NT2/D1 (cell line): ENCODE measurements at regions not wholly inside any gene's neighbourhood (a gene's known extent, or its start where the extent isn't known, plus 50 kb on each side); places are given as distances from the start of the nearest gene placed in this dataset.
A peak's percentile ranks its signal among the peaks of the same experiment; 100 is the strongest.
"Not testable (repeated sequence)": the region's sequence is repeated elsewhere in the genome, so short reads cannot be mapped to it uniquely, and the experiment has no call there.

Experiments
- DNase-seq: peaks from one replicate; pipeline ENCODE4 v3.0.0-alpha.2; 2011; ENCODE audit warnings: low read depth, low spot score
- H3K27me3 ChIP-seq: 2 replicates; pipeline ENCODE4 v1.6.0; 2011; ENCODE audit warnings: mild to moderate bottlenecking; ENCODE audit not compliant: insufficient read length, insufficient read depth
- H3K36me3 ChIP-seq: 2 replicates; pipeline ENCODE4 v1.6.1; 2011; ENCODE audit warnings: mild to moderate bottlenecking, low read length, mixed read lengths; ENCODE audit not compliant: insufficient read depth, insufficient read length
- H3K4me1 ChIP-seq: 2 replicates; pipeline ENCODE4 v1.5.1; 2011; ENCODE audit not compliant: insufficient read depth, insufficient read length
- H3K4me3 ChIP-seq: 2 replicates; pipeline ENCODE4 v1.5.1; 2011; ENCODE audit warnings: low read depth; ENCODE audit not compliant: insufficient read length
- H3K9ac ChIP-seq: 2 replicates; pipeline ENCODE4 v1.6.0; 2011; ENCODE audit warnings: low read depth; ENCODE audit not compliant: insufficient read length
- H3K9me3 ChIP-seq: 2 replicates; pipeline ENCODE4 v1.5.1; 2011; ENCODE audit warnings: mild to moderate bottlenecking, low read length; ENCODE audit not compliant: insufficient read depth
- SUZ12 ChIP-seq: IDR thresholded peaks from 2 replicates; pipeline ENCODE4 v1.6.1; 2011; ENCODE audit not compliant: insufficient read length, insufficient read depth; ENCODE audit errors: extremely low read depth
- YY1 ChIP-seq: IDR thresholded peaks from 2 replicates; pipeline ENCODE4 v1.6.1; 2011; ENCODE audit not compliant: insufficient read length, insufficient read depth
- ZNF274 ChIP-seq: IDR thresholded peaks from 2 replicates; pipeline ENCODE4 v1.6.1; 2011; ENCODE audit warnings: mild to moderate bottlenecking, low read depth, low read length

DNA sequence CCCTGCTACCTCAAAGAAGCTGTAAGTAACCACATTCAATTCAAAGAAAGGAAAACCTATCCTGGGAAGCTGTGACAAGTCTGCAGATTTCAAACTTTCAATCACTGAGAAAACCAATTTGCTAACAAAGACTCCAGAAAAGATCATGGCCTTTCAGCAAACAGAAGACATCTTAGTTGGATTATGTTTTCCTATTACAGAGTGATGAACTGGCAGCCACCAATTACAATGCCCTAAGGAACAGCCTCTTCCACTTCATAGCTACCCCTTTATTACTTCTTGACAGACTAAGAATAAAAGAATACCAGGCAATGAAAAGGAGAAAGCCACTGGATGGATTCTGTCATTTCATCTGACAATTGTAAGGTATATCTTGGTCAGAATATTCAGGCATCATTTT is 128.2 kb upstream of the RASEF start:
- H3K9me3 ChIP-seq, result no peaks in the 10 kb centered on the region
- H3K9ac ChIP-seq, result no peak overlapping the region
- H3K27me3 ChIP-seq, result no peaks in the 10 kb centered on the region
- no peak overlapping the region for H3K4me3 ChIP-seq
- no peak for TF ChIP-seq ZNF274
- TF ChIP-seq YY1, result no peak
- TF ChIP-seq SUZ12, result no peak
- no peak for DNase-seq
- H3K36me3 ChIP-seq, result no peaks in the 10 kb centered on the region
- no peaks in the 10 kb centered on the region for H3K4me1 ChIP-seq

GRCh38 chr9:83189026-83189425 is 126.1 kb upstream of the RASEF start:
- H3K9ac ChIP-seq, H3K4me3 ChIP-seq, H3K4me1 ChIP-seq, DNase-seq, H3K36me3 ChIP-seq, H3K27me3 ChIP-seq, H3K9me3 ChIP-seq: not testable (repeated sequence)

- TF ChIP-seq SUZ12 (no peak), YY1 (no peak), ZNF274 (no peak)
- DNase-seq, result no peak
- Histone ChIP-seq H3K36me3 (no peaks in the 10 kb centered on the region), H3K9me3 (no peaks in the 10 kb centered on the region), H3K4me3 (no peak overlapping the region), H3K4me1 (no peaks in the 10 kb centered on the region), H3K9ac (no peak overlapping the region), H3K27me3 (no peaks in the 10 kb centered on the region)
These were observed 125.3 kb upstream of the RASEF start for GRCh38 chr9:83188277-83188676.

DNA sequence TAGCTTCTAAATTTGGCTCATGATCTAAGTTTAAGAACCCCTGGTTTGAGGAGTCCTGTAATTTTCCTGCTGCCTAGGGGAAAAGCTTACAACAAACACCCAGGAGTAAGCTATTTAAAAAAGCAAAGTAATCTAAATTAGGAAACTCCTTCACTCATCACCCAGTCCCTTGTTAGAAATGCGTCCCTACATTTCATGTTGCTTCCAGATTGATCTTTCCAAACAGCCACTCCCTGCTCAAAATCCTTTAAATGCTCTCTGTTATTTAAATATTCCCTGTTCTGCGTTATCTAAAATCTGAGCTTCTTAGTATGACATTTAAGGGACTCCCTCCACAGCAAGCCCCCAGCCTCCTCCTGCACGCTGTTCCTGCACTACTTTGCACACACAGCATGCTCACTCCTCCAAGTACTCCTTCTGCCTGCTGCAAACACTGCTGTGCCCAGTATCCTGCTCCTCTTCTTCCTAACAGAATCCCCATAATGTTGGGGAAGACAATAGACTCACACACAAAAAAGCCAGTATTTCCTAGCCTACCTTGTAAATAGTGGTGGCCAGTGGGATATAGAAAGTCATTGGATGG is 123.3 kb upstream of the RASEF start:
- Histone ChIP-seq H3K36me3 (no peaks in the 10 kb centered on the region), H3K27me3 (no peaks in the 10 kb centered on the region), H3K9ac (no peak overlapping the region), H3K4me1 (no peaks in the 10 kb centered on the region), H3K9me3 (no peaks in the 10 kb centered on the region), H3K4me3 (no peak overlapping the region)
- TF ChIP-seq SUZ12 (no peak), YY1 (no peak), ZNF274 (no peak)
- no peak for DNase-seq

DNA sequence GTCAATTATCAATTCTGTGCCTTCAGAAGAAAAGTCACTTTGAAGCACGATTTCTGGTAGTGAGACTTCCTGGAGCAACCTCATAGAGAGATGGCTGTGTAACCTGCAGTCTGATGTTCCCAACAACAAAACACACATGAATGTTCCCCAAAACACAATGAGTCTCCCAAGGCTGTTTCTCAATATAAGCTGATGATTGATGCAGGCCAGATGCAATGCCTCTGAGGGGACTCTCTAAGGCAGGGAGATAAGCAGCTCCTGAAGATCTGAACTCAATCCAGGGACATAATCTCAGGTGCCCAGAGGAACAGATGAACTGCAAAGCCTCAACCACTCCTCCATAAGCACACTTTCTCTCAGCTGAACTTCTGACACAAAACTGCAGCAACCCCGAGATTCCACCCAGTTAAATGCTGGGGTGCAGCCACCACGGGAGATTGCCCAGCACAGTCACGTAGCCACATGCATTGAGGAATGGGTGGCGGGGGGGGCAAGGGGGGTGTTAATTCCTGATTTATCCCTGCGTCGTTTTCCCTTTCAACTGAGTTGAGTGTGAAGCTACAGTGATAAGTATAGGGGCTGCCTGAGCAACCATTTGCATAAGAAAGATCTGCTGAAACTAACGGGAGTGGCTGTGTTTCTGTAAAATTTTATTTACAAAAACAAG is 122.7 kb upstream of the RASEF start:
- DNase-seq, result no peak
- TF ChIP-seq ZNF274 (no peak), SUZ12 (no peak), YY1 (no peak)
- peak overlapping the region; percentile 5 for H3K4me3 ChIP-seq
- H3K4me1 ChIP-seq, result no peaks in the 10 kb centered on the region
- peak overlapping the region; percentile 65 for H3K9ac ChIP-seq
- no peaks in the 10 kb centered on the region for H3K36me3 ChIP-seq
- no peaks in the 10 kb centered on the region for H3K9me3 ChIP-seq
- no peaks in the 10 kb centered on the region for H3K27me3 ChIP-seq

DNA sequence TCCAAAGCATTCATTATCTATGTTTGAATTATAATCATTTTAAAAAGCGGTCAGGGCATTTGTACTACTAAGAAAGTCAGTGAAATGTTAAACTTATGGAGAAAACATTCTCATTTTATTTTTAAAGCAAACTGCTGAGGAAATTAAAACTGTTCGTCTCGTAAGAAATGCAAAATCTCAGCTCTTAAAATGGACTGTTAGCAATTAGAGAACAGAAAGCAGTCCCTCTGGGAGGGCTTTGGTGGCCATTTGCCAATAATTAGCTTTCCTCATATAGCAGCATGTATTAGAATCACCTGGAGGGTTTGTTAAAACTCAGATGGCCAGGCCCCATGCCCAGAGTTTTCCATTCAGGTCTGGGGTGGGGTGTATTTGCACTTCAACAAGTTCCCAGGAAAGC is 120.7 kb upstream of the RASEF start:
- no peaks in the 10 kb centered on the region for H3K9me3 ChIP-seq
- H3K36me3 ChIP-seq, result no peaks in the 10 kb centered on the region
- H3K27me3 ChIP-seq, result no peaks in the 10 kb centered on the region
- H3K4me1 ChIP-seq, result no peaks in the 10 kb centered on the region
- no peak overlapping the region for H3K4me3 ChIP-seq
- TF ChIP-seq YY1 (no peak), ZNF274 (no peak), SUZ12 (no peak)
- H3K9ac ChIP-seq, result no peak overlapping the region
- no peak for DNase-seq

DNA sequence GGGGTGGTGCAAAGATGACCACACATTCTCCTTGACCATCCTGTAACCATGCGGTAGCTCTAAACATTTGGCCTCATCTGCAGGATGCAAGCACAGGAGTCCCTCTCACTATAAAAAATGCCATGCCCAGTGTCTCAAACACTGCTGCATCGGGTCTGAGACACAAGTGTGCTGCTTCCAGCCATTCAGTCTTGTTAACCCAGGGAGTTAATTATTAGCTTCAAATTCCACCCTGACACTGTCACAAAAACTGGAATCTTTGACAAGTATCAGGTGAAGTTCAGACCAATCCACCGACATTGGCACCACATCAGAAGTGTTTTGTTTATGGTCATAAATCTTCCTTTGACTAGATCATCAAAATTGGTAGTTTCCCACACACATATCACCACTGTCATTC is 119.1 kb upstream of the RASEF start:
- Histone ChIP-seq H3K9me3 (peaks cover 5% of the 10 kb centered on the region; the same call in 1 of the 2 replicates), H3K4me3 (no peak overlapping the region), H3K9ac (no peak overlapping the region), H3K27me3 (no peaks in the 10 kb centered on the region), H3K36me3 (no peaks in the 10 kb centered on the region), H3K4me1 (no peaks in the 10 kb centered on the region)
- DNase-seq, result no peak
- TF ChIP-seq YY1 (no peak), ZNF274 (no peak), SUZ12 (no peak)
